Left lung (tissue), 4 donors: ENCODE measurements at regions not wholly inside any gene's neighbourhood (a gene's known extent, or its start where the extent isn't known, plus 50 kb on each side); places are given as distances from the start of the nearest gene placed in this dataset.

Source experiments
- ATAC-seq: fragments of 200-7000 bp; cut with Tn5 transposase; one replicate; pipeline ENCODE4 v1.9.1; 2020; ENCODE audit warnings: moderate library complexity
- DNase-seq, 4 donors: peaks; one replicate each; pipeline ENCODE4 v3.0.0-alpha.2; 2013 to 2020
- H3K27ac ChIP-seq, 2 donors: fragments of 200-600 bp; sonication (generic) in 1 of 2; one replicate each; pipeline versions ENCODE4 v1.5.0 to v1.8.0; 2020 to 2021
- H3K27me3 ChIP-seq, 2 donors: fragments of 200-600 bp; sonication (generic) in 1 of 2; one replicate each; pipeline versions ENCODE4 v1.5.0 to v1.8.0; 2020 to 2021
- H3K36me3 ChIP-seq, 2 donors: fragments of 200-600 bp; sonication (generic) in 1 of 2; one replicate each; pipeline versions ENCODE4 v1.5.0 to v1.8.0; 2020 to 2021
- H3K4me1 ChIP-seq, 2 donors: fragments of 200-600 bp; one replicate each; pipeline ENCODE4 v1.8.0; 2021
- H3K4me3 ChIP-seq, 2 donors: fragments of 200-600 bp; sonication (generic) in 1 of 2; one replicate each; pipeline versions ENCODE4 v1.5.0 to v1.8.0; 2020 to 2021; ENCODE audit warnings: mild to moderate bottlenecking in 1 of 2
- H3K9me3 ChIP-seq, 2 donors: fragments of 200-600 bp; sonication (generic) in 1 of 2; one replicate each; pipeline versions ENCODE4 v1.5.0 to v1.8.0; 2020 to 2021
- CTCF ChIP-seq, 2 donors: fragments of 200-600 bp; sonication (generic) in 1 of 2; IDR thresholded peaks; one replicate each; pipeline versions ENCODE4 v1.5.0 to v1.8.0; 2021; ENCODE audit warnings: antibody characterized with exemption in 2 of 2
- intact Hi-C, 2 donors: fragments of 100-400 bp; cut with DNase I; formaldehyde crosslinking; loops; one replicate each; pipeline versions ENCODE4 v1.11.2 to v1.14.2; 2022
- donor health status: DM: no; HTN: yes; CAD: no.
- donor health status: DM: no; HTN: no; CAD: no.

- no peaks in the 10 kb centered on the region for H3K4me1 ChIP-seq
- no peaks in the 10 kb centered on the region for H3K36me3 ChIP-seq
- H3K27ac ChIP-seq, result no peak overlapping the region
- ATAC-seq (no peak), DNase-seq (peak in 2 of 4 donors; percentile 21 to 62)
- TF ChIP-seq CTCF (IDR thresholded peaks at IDR 0.05), result no peak
- H3K27me3 ChIP-seq, result peaks cover 0 to 49% of the 10 kb centered on the region in 2 donors
- intact Hi-C loops, result no loop called here
- no peak overlapping the region for H3K4me3 ChIP-seq
- no peaks in the 10 kb centered on the region for H3K9me3 ChIP-seq
Observed at GRCh38 chr14:104291123-104292000, 153.0 kb downstream of the KIF26A start.

- no peak for ATAC-seq
- TF ChIP-seq CTCF (IDR thresholded peaks at IDR 0.05), result no peak
- DNase-seq, result peak in 2 of 4 donors; percentile 24 to 66
- H3K36me3 ChIP-seq, result no peaks in the 10 kb centered on the region
- no peak overlapping the region for H3K4me3 ChIP-seq
- H3K9me3 ChIP-seq, result no peaks in the 10 kb centered on the region
- H3K27me3 ChIP-seq, result peaks cover 0 to 49% of the 10 kb centered on the region in 2 donors
- intact Hi-C loops, result no loop called here
- H3K27ac ChIP-seq, result no peak overlapping the region
- no peaks in the 10 kb centered on the region for H3K4me1 ChIP-seq
Observed at GRCh38 chr14:104292084-104292970, 153.9 kb downstream of the KIF26A start.

GRCh38 chr14:104293231-104293841 is 154.9 kb downstream of the KIF26A start:
- peak in 2 of 4 donors; percentile 24 to 61 for DNase-seq
- H3K4me1 ChIP-seq, result no peaks in the 10 kb centered on the region
- no peaks in the 10 kb centered on the region for H3K9me3 ChIP-seq
- intact Hi-C loops, result no loop called here
- no peaks in the 10 kb centered on the region for H3K36me3 ChIP-seq
- TF ChIP-seq CTCF (IDR thresholded peaks at IDR 0.05), result no peak
- no peak overlapping the region for H3K4me3 ChIP-seq
- no peak overlapping the region for H3K27ac ChIP-seq
- ATAC-seq, result no peak
- H3K27me3 ChIP-seq, result peaks cover 0 to 49% of the 10 kb centered on the region in 2 donors

GRCh38 chr14:104293851-104294627 is 155.7 kb downstream of the KIF26A start:
- Histone ChIP-seq H3K4me3 (no peak overlapping the region), H3K4me1 (no peaks in the 10 kb centered on the region), H3K36me3 (no peaks in the 10 kb centered on the region), H3K27me3 (peaks cover 0 to 49% of the 10 kb centered on the region in 2 donors), H3K9me3 (no peaks in the 10 kb centered on the region), H3K27ac (no peak overlapping the region)
- TF ChIP-seq CTCF (IDR thresholded peaks at IDR 0.05), result no peak
- ATAC-seq (no peak), DNase-seq (peak in 2 of 4 donors; percentile 25 to 64)
- intact Hi-C loops, result no loop called here
